GM23338 (cell line): ENCODE measurements at regions not wholly inside any gene's neighbourhood (a gene's known extent, or its start where the extent isn't known, plus 50 kb on each side); places are given as distances from the start of the nearest gene placed in this dataset.

Source experiments
- ATAC-seq: fragments of 200-7000 bp; cut with Tn5 transposase; 3 replicates; pipeline ENCODE4 v1.9.1; 2020
- DNase-seq: peaks from one replicate; pipeline ENCODE4 v3.0.0-alpha.2; 2015; ENCODE audit warnings: low spot score
- H2AFZ ChIP-seq: fragments of 200-600 bp; sonication (generic); 2 replicates; pipeline ENCODE4 v1.8.0; 2016; ENCODE audit warnings: antibody characterized with exemption, mild to moderate bottlenecking, moderate library complexity
- H3F3A ChIP-seq: fragments of 200-600 bp; sonication (generic); replicated peaks from 2 replicates; pipeline ENCODE4 v1.8.0; 2017; ENCODE audit warnings: antibody characterized with exemption, mixed run types, low read depth
- H3K27ac ChIP-seq: fragments of 200-600 bp; sonication (generic); 2 replicates; pipeline ENCODE4 v1.6.1; 2016; ENCODE audit warnings: low read depth
- H3K27me3 ChIP-seq: fragments of 200-600 bp; sonication (generic); 2 replicates; pipeline ENCODE4 v1.8.0; 2016; ENCODE audit warnings: mild to moderate bottlenecking, mixed run types, moderate library complexity; ENCODE audit not compliant: insufficient read depth
- H3K36me3 ChIP-seq: fragments of 200-600 bp; sonication (generic); 2 replicates; pipeline ENCODE4 v1.8.0; 2016; ENCODE audit warnings: mild to moderate bottlenecking; ENCODE audit not compliant: insufficient read depth
- H3K4me1 ChIP-seq: fragments of 200-600 bp; sonication (generic); 2 replicates; pipeline ENCODE4 v1.8.0; 2016; ENCODE audit warnings: mild to moderate bottlenecking, moderate library complexity; ENCODE audit not compliant: insufficient read depth
- H3K4me2 ChIP-seq: fragments of 200-600 bp; sonication (generic); 2 replicates; pipeline ENCODE4 v1.7.1; 2017; ENCODE audit warnings: mixed run types
- H3K4me3 ChIP-seq: fragments of 200-600 bp; sonication (generic); 2 replicates; pipeline ENCODE4 v1.6.1; 2016; ENCODE audit warnings: mixed run types
- H3K79me2 ChIP-seq: fragments of 200-600 bp; sonication (generic); replicated peaks from 2 replicates; pipeline ENCODE4 v1.8.0; 2017; ENCODE audit warnings: mild to moderate bottlenecking; ENCODE audit not compliant: insufficient read depth
- H3K9me2 ChIP-seq: fragments of 200-600 bp; sonication (generic); 2 replicates; pipeline ENCODE4 v1.8.0; 2017; ENCODE audit not compliant: insufficient read depth
- H4K20me1 ChIP-seq: fragments of 200-600 bp; sonication (generic); replicated peaks from 2 replicates; pipeline ENCODE4 v1.8.0; 2017; ENCODE audit warnings: mild to moderate bottlenecking; ENCODE audit not compliant: insufficient read depth
- H3K27ac Mint-ChIP-seq: 2 replicates; pipeline ENCODE4 v1.8.0; 2020; ENCODE audit warnings: inconsistent platforms, mild to moderate bottlenecking, moderate library complexity, mixed read lengths
- H3K27me3 Mint-ChIP-seq: 3 replicates; pipeline ENCODE4 v1.8.0; 2022; ENCODE audit warnings: low read depth, mild to moderate bottlenecking, moderate library complexity, mixed read lengths, inconsistent platforms; ENCODE audit not compliant: insufficient read depth, poor library complexity
- H3K36me3 Mint-ChIP-seq: 3 replicates; pipeline ENCODE4 v1.8.0; 2021; ENCODE audit warnings: low read depth, mild to moderate bottlenecking, inconsistent platforms, moderate library complexity, mixed read lengths
- H3K4me1 Mint-ChIP-seq: 3 replicates; pipeline ENCODE4 v1.8.0; 2020; ENCODE audit warnings: mild to moderate bottlenecking, inconsistent platforms, mixed read lengths
- H3K4me3 Mint-ChIP-seq: 3 replicates; pipeline ENCODE4 v1.8.0; 2021; ENCODE audit warnings: moderate library complexity, mild to moderate bottlenecking, inconsistent platforms, mixed read lengths
- H3K9me3 Mint-ChIP-seq: 3 replicates; pipeline ENCODE4 v1.8.0; 2020; ENCODE audit warnings: moderate library complexity, mild to moderate bottlenecking, inconsistent platforms, mixed read lengths
- CREB1 ChIP-seq: fragments of 250-450 bp; sonication (Bioruptor Pico); IDR thresholded peaks from 2 replicates; pipeline ENCODE4 v1.5.0; 2020; ENCODE audit warnings: low read depth, mild to moderate bottlenecking, moderate library complexity
- EZH2 ChIP-seq: fragments of 200-600 bp; sonication (generic); IDR thresholded peaks from one replicate; pipeline ENCODE4 v1.8.0; 2017; ENCODE audit warnings: antibody characterized with exemption, mild to moderate bottlenecking, low read depth; ENCODE audit not compliant: unreplicated experiment
- EZH2phosphoT487 ChIP-seq: fragments of 200-600 bp; sonication (generic); IDR thresholded peaks from one replicate; pipeline ENCODE4 v1.8.1; 2018; ENCODE audit warnings: antibody characterized with exemption; ENCODE audit not compliant: unreplicated experiment
- JUNB ChIP-seq: IDR thresholded peaks from one replicate; pipeline ENCODE4 v1.6.1; 2016; ENCODE audit warnings: antibody characterized with exemption; ENCODE audit not compliant: unreplicated experiment
- NANOG ChIP-seq: IDR thresholded peaks from 2 replicates; pipeline ENCODE4 v1.6.1; 2016; ENCODE audit warnings: antibody characterized with exemption, borderline replicate concordance
- POLR2AphosphoS5 ChIP-seq: IDR thresholded peaks from 2 replicates; pipeline ENCODE4 v1.6.1; 2016; ENCODE audit warnings: antibody characterized with exemption, low read depth
- STAT1 ChIP-seq: IDR thresholded peaks from one replicate; pipeline ENCODE4 v1.6.1; 2016; ENCODE audit warnings: antibody characterized with exemption; ENCODE audit not compliant: unreplicated experiment
- ZNF114 ChIP-seq: fragments of 250-450 bp; sonication (Bioruptor Pico); IDR thresholded peaks from 2 replicates; pipeline ENCODE4 v1.5.0; 2020; ENCODE audit warnings: mild to moderate bottlenecking, moderate library complexity
- TF ChIP-seq, protein P1 (sequence below): fragments of 250-450 bp; sonication (Bioruptor Pico); IDR thresholded peaks from 2 replicates; pipeline ENCODE4 v1.5.0; 2020; ENCODE audit warnings: mild to moderate bottlenecking, moderate library complexity
- TF ChIP-seq, protein P2 (sequence below): IDR thresholded peaks from one replicate; pipeline ENCODE4 v1.6.1; 2018; ENCODE audit warnings: antibody characterized with exemption; ENCODE audit not compliant: unreplicated experiment
- TF ChIP-seq, protein P3 (sequence below), 2 experiments: fragments of 200-600 bp in 1 of 2; sonication (generic) in 1 of 2; conservative IDR thresholded peaks; 2 replicates each; pipeline versions ENCODE4 v1.5.1 to v1.6.1; 2016 to 2017; ENCODE audit warnings: antibody characterized with exemption in 2 of 2, low read depth in 2 of 2, mild to moderate bottlenecking in 2 of 2, moderate library complexity in 1 of 2

DNA sequence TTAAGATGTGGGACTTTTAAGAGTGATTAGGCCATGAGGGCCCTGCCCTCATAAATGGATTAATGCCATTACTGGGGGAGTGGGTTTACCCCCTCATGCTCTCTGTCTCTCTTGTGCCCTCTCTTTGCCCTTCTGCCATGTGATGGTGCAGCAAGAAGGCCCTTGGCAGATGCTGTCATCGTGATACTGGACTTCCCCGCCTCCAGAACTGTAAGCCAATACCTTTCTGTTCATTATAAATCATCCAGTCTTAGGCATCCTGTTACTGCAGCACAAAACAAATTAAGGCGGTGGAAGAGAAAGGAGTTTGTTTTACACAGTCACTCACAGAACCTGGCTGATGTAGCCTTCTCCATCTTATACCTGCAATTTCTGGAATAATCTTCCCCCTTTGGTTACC, 360.3 kb upstream of the TBL1XR1 start:
- H3K36me3 ChIP-seq: no peaks in the 10 kb centered on the region
- H4K20me1 ChIP-seq: no peaks in the 10 kb centered on the region
- Mint-ChIP-seq H3K4me3 (no peak overlapping the region), H3K9me3 (no peaks in the 10 kb centered on the region), H3K27me3 (no peaks in the 10 kb centered on the region), H3K36me3 (no peaks in the 10 kb centered on the region), H3K4me1 (peaks cover 39% of the 10 kb centered on the region), H3K27ac (no peak overlapping the region)
- no peak for ATAC-seq
- DNase-seq: no peak
- H3K9me2 ChIP-seq: no peaks in the 10 kb centered on the region
- no peaks in the 10 kb centered on the region for H3K79me2 ChIP-seq
- peaks cover 20% of the 10 kb centered on the region for H3K4me1 ChIP-seq
- no peak overlapping the region for H3K4me3 ChIP-seq
- TF ChIP-seq EZH2 (no peak), STAT1 (no peak), POLR2AphosphoS5 (no peak), ZNF114 (CRISPR knock-in tag) (no peak), EZH2phosphoT487 (no peak), JUNB (no peak), NANOG (no peak), CREB1 (CRISPR knock-in tag) (no peak)
- TF ChIP-seq, protein P1, sequence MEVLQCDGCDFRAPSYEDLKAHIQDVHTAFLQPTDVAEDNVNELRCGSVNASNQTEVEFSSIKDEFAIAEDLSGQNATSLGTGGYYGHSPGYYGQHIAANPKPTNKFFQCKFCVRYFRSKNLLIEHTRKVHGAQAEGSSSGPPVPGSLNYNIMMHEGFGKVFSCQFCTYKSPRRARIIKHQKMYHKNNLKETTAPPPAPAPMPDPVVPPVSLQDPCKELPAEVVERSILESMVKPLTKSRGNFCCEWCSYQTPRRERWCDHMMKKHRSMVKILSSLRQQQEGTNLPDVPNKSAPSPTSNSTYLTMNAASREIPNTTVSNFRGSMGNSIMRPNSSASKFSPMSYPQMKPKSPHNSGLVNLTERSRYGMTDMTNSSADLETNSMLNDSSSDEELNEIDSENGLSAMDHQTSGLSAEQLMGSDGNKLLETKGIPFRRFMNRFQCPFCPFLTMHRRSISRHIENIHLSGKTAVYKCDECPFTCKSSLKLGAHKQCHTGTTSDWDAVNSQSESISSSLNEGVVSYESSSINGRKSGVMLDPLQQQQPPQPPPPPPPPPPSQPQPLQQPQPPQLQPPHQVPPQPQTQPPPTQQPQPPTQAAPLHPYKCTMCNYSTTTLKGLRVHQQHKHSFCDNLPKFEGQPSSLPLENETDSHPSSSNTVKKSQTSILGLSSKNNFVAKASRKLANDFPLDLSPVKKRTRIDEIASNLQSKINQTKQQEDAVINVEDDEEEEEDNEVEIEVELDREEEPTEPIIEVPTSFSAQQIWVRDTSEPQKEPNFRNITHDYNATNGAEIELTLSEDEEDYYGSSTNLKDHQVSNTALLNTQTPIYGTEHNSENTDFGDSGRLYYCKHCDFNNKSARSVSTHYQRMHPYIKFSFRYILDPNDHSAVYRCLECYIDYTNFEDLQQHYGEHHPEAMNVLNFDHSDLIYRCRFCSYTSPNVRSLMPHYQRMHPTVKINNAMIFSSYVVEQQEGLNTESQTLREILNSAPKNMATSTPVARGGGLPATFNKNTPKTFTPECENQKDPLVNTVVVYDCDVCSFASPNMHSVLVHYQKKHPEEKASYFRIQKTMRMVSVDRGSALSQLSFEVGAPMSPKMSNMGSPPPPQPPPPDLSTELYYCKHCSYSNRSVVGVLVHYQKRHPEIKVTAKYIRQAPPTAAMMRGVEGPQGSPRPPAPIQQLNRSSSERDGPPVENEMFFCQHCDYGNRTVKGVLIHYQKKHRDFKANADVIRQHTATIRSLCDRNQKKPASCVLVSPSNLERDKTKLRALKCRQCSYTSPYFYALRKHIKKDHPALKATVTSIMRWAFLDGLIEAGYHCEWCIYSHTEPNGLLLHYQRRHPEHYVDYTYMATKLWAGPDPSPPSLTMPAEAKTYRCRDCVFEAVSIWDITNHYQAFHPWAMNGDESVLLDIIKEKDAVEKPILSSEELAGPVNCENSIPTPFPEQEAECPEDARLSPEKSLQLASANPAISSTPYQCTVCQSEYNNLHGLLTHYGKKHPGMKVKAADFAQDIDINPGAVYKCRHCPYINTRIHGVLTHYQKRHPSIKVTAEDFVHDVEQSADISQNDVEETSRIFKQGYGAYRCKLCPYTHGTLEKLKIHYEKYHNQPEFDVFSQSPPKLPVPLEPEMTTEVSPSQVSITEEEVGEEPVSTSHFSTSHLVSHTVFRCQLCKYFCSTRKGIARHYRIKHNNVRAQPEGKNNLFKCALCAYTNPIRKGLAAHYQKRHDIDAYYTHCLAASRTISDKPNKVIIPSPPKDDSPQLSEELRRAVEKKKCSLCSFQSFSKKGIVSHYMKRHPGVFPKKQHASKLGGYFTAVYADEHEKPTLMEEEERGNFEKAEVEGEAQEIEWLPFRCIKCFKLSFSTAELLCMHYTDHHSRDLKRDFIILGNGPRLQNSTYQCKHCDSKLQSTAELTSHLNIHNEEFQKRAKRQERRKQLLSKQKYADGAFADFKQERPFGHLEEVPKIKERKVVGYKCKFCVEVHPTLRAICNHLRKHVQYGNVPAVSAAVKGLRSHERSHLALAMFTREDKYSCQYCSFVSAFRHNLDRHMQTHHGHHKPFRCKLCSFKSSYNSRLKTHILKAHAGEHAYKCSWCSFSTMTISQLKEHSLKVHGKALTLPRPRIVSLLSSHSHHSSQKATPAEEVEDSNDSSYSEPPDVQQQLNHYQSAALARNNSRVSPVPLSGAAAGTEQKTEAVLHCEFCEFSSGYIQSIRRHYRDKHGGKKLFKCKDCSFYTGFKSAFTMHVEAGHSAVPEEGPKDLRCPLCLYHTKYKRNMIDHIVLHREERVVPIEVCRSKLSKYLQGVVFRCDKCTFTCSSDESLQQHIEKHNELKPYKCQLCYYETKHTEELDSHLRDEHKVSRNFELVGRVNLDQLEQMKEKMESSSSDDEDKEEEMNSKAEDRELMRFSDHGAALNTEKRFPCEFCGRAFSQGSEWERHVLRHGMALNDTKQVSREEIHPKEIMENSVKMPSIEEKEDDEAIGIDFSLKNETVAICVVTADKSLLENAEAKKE (CRISPR knock-in tag): no peak
- TF ChIP-seq, protein P2, sequence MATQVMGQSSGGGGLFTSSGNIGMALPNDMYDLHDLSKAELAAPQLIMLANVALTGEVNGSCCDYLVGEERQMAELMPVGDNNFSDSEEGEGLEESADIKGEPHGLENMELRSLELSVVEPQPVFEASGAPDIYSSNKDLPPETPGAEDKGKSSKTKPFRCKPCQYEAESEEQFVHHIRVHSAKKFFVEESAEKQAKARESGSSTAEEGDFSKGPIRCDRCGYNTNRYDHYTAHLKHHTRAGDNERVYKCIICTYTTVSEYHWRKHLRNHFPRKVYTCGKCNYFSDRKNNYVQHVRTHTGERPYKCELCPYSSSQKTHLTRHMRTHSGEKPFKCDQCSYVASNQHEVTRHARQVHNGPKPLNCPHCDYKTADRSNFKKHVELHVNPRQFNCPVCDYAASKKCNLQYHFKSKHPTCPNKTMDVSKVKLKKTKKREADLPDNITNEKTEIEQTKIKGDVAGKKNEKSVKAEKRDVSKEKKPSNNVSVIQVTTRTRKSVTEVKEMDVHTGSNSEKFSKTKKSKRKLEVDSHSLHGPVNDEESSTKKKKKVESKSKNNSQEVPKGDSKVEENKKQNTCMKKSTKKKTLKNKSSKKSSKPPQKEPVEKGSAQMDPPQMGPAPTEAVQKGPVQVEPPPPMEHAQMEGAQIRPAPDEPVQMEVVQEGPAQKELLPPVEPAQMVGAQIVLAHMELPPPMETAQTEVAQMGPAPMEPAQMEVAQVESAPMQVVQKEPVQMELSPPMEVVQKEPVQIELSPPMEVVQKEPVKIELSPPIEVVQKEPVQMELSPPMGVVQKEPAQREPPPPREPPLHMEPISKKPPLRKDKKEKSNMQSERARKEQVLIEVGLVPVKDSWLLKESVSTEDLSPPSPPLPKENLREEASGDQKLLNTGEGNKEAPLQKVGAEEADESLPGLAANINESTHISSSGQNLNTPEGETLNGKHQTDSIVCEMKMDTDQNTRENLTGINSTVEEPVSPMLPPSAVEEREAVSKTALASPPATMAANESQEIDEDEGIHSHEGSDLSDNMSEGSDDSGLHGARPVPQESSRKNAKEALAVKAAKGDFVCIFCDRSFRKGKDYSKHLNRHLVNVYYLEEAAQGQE: no peak
- TF ChIP-seq, protein P3, sequence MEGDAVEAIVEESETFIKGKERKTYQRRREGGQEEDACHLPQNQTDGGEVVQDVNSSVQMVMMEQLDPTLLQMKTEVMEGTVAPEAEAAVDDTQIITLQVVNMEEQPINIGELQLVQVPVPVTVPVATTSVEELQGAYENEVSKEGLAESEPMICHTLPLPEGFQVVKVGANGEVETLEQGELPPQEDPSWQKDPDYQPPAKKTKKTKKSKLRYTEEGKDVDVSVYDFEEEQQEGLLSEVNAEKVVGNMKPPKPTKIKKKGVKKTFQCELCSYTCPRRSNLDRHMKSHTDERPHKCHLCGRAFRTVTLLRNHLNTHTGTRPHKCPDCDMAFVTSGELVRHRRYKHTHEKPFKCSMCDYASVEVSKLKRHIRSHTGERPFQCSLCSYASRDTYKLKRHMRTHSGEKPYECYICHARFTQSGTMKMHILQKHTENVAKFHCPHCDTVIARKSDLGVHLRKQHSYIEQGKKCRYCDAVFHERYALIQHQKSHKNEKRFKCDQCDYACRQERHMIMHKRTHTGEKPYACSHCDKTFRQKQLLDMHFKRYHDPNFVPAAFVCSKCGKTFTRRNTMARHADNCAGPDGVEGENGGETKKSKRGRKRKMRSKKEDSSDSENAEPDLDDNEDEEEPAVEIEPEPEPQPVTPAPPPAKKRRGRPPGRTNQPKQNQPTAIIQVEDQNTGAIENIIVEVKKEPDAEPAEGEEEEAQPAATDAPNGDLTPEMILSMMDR (conservative IDR thresholded peaks at IDR 0.05; ENCODE audit: low read depth in 2 of 2): no peak
- H3K27me3 ChIP-seq: no peaks in the 10 kb centered on the region
- H3K4me2 ChIP-seq: no peak overlapping the region
- H3K27ac ChIP-seq: no peak overlapping the region
- H3F3A ChIP-seq: no peaks in the 10 kb centered on the region
- H2AFZ ChIP-seq: no peak overlapping the region
